Skeletal muscle cell (primary cell): ENCODE measurements at regions not wholly inside any gene's neighbourhood (a gene's known extent, or its start where the extent isn't known, plus 50 kb on each side); places are given as distances from the start of the nearest gene placed in this dataset.
"Not testable (repeated sequence)": the region's sequence is repeated elsewhere in the genome, so short reads cannot be mapped to it uniquely, and the experiment has no call there.

Source experiments
- DNase-seq: peaks from one replicate; pipeline ENCODE4 v3.0.0-alpha.2; 2010; ENCODE audit warnings: low read depth
- H3K4me3 ChIP-seq: 2 replicates; pipeline ENCODE4 v1.5.1; 2011; ENCODE audit warnings: low read depth, mild to moderate bottlenecking, control low read depth, low read length, moderate library complexity

DNA sequence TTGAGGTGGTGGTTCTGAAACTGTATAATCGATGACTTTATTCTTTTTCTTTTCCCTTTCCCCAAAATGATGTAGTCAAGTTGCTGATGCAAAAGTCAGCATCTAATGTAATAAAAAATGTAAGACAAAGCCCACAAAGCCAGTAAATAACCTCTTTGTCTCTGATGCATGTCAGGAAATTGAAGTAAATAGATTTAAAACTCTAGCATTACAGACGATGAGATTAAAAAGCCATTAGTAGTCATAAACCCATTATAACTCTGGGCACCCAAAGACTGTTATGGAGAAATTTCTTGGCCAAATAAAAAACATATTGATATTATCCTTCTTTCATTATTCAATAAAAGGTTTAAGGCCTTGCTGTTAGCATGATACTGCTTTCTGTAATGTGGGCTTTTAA, 548.7 kb downstream of the TUSC1 start:
- no peak for DNase-seq
- no peak overlapping the region for H3K4me3 ChIP-seq

DNA sequence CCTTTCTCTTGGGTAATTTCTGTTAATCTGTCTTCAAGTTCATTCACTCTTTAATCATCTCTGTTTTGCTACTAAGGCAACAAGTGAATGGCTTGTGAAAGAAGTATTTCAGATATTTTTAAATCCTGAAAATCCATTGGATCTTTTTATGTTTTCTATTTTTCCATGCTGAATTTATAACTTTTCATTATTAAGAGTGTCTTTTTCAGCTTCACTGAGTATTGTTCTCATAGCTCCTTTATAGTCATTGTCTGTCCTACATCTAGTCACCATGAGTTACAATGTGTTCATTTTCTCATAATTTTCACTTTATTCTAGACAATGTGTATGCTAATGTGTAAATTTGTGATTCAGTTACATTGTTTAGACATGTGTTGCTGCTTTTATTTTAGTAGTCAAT, 556.4 kb downstream of the TUSC1 start:
- no peak for DNase-seq
- H3K4me3 ChIP-seq: no peak overlapping the region

DNA sequence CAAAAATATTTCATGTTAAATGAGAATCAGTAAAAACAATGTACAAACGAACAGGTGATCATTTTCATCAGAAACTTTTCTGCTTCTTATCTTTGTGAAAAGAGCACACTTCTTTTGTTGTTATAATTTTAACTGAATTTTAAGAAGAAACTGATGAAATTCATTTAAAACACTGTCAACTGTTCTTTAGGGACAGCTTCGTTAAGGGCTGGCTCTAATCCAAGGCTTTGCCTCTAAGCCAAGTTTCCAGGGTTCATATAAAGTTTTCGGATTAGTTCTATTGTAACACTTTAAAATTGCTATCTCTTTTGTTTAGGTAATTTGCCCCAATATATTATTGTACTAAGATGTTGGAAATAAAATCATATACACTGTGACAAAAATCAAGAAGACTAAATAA, 559.2 kb downstream of the TUSC1 start:
- H3K4me3 ChIP-seq: no peak overlapping the region
- DNase-seq: no peak

DNA sequence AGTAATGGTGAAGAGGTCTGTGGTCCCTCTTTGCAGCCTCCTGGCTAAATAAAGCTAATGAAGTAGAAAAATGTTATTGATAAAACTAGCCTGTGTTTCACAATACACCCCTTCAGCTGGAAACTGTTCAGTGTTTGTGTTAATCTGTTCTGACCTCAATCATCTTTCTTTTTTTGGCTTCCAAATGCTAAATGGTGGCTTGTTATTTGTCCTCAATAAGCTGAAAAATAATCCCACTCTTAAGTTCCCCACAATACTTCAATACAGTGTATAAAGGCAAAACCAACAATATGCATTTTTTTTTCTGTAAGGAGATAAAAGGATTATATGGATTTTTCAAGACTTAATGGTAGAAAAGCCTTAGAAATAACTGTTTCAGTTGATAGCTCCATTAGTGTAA, 560.5 kb downstream of the TUSC1 start:
- no peak for DNase-seq
- no peak overlapping the region for H3K4me3 ChIP-seq

DNA sequence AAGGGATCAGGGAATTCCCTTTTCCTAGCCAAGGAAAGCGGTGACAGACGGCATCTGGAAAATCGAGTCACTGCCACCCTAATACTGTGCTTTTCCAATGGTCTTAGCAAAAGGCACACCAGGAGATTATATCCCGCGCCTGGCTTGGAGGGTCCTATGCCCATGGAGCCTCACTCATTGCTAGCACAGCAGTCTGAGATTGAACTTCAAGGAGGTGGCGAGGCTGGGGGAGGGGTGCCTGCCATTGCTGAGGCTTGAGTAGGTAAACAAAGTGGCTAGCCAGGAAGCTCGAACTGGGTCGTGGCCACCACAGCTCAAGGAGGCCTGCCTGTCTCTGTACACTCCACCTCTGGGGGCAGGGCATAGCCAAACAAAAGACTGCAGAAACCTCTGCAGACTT, 556.5 kb upstream of the IZUMO3 start:
- DNase-seq, H3K4me3 ChIP-seq: not testable (repeated sequence)

DNA sequence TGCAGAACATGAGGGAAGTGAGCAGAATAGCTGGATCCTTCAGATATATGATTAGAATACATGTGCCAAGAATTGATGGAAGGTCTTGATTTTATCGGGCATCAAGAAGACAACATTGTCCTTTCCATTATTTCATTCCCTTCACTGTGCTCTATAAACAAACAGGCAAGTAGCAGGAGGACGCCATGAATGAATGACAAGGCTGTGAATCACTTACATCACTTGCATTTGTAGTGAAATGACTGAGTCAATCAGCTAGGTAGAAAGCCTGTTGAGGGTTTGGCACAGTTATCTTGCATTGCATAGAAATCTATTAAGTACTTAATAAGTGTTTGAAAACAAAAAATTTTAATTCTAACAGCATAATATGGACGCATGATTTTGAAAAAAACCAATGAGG, 548.8 kb upstream of the IZUMO3 start:
- no peak for DNase-seq
- no peak overlapping the region for H3K4me3 ChIP-seq

DNA sequence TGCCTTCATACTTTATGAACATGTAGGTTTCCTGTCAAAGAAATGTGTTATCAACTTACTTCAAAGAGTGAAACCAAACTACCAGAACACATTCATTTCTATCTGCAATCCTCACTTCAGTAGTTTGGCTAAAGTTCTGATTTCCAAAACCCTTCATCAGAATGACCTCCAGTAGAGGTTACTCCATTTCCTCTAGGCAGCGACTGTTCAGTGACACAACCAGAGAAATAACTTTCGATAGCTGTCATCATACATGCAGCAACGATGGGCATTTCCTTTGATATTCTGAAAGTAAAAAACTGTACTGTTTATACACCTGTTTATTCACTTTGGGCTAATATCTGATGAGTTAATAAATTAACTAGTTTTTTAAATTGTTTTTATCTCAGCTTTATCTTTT, 532.5 kb upstream of the IZUMO3 start:
- DNase-seq: no peak
- no peak overlapping the region for H3K4me3 ChIP-seq

DNA sequence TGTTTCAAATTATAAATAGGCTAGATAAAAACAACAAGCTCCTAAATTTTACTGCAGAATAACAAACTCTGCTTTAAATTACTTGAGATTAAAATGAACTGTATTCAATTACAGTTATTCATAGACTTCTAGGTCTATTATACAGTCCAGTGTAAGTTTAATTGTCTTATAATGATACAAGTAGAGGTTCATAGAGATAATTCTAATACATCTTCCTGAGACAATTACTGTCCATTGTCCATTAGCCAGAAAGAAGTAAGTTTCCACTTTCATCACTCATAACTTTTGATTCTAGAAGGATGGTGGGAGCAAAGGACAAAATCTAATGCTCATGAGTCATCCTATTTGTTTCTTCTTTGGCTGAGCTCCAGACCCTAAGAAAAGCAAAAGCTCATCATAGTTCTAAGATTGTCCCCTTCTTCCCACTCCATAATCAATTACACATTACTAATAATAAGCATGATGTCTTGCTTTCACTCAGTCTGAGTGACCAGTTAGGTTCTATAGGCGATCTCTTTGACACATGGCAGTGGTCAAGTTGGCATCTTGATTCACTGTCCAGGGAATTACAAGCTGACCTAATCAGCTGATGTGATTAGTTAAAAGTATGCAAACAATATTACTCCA, 502.5 kb upstream of the IZUMO3 start:
- no peak for DNase-seq
- H3K4me3 ChIP-seq: no peak overlapping the region

DNA sequence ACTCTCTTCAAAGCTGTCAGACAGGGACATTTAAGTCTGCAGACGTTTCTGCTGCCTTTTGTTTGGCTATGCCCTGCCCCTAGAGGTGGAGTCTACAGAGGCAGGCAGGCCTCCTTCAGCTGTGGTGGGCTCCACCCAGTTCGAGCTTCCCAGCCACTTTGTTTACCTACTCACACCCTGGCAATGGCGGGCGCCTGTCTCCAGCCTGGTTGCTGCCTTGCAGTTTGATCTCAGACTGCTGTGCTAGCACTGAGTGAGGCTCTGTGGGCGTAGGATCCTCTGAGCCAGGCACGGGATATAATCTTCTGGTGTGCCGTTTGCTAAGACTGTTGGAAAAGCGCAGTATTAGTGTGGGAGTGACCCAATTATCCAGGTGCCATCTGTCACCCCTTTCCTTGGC, 499.8 kb upstream of the IZUMO3 start:
- not testable (repeated sequence) for H3K4me3 ChIP-seq, DNase-seq

DNA sequence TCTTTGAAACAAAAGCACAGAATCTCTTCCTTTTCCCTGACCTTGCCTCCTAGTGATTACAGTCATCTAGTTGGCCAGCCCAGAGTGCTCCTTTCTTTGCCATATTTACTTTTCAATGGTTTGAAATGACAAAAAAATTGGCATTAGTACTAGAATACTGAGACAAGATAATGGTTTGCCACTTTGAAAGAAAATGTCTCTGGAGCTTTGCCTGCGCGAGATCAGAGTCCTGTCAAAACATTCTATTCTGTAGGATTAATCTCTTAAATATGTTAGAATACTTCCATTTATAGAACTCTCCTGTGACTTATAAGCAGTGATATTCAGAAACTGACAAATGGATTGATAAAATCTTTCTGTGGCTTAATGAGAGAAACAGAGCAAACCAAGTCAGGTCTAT, 484.0 kb upstream of the IZUMO3 start:
- H3K4me3 ChIP-seq: no peak overlapping the region
- no peak for DNase-seq

DNA sequence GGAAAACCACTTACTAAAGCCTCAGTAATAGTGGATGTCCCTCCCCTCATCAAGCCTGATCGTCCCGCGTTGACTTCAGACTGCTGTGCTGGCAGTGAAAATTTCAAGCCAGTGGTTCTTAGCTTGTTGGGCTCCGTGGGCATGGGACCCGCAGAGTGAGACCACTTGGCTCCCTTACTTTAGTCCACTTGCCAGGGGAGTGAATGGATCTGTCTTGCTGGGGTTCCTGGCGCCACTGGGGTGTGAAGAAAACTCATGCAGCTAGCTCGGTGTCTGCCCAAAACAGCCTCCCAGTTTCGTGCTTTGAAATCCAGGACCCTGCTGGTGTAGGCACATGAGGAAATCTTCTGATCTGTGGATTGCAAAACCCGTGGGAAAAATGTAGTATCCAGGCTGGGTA, 480.0 kb upstream of the IZUMO3 start:
- DNase-seq: no peak
- H3K4me3 ChIP-seq: no peak overlapping the region

DNA sequence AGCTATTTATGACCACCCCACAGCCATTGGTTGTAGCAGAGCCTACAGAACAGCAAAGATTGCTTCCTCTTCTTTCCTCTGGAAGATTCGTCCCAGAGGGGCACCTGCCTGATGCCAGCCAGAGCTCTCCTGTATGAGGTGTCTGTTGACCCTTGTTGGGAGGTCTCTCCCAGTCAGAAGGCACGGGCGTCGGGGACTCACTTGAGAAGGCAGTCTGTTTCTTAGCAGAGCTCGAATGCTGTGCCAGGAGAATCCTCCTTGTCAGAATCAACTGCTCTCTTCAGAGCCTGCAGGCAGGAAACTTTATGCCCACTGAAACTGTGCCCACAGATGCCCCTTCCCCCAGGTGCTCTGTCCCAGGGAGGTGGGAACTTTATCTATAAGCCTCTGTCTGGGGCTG, 479.5 kb upstream of the IZUMO3 start:
- DNase-seq: no peak

DNA sequence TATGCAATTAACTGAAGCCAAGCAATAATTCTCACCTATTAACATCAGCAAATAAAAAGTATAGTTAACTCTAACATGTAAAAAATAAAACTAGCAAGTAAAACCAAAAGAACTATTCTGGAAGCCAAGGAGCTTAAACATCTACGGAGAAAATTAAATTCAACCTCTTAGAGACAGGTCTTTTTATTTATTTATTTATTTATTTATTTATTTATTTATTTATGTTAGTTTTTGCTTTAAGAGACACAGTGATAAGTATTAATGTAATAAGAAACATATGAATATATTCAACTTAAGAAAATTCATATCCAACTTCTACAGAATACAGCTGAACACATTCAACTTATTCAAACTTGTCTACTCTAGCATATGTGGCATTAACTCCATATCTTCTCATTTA, 472.1 kb upstream of the IZUMO3 start:
- no peak overlapping the region for H3K4me3 ChIP-seq
- DNase-seq: no peak

More for the DNA sequence above, 479.5 kb upstream of the IZUMO3 start:
- no peak overlapping the region for H3K4me3 ChIP-seq

DNA sequence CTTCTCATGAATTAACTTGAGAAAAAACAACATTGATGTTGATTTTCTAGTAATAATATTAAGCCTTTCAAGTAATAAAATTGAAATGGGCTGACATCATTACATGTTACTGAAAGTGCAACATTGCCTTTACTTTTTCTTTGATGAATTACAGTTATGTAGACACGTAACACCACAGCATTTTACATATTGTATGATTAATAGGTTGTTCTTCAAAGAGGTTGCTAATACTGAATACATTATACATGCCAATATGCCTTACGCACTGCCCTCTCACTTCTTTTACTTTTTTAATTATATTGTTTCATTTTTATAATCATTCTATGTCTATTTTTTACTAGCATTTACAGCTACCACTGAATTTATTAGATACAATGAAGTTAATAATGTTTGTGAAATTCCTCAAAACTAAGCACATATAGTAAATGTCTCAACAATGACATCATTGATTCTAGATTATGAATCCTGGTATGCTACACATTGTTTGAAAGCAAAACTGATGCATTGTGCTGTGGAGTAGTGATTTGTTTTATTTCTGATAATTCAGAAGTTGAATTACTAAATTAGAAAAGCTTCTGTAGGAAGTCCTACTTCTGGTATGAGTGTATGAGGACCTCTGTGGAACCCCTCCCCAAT, 464.4 kb upstream of the IZUMO3 start:
- no peak for DNase-seq
- no peak overlapping the region for H3K4me3 ChIP-seq

DNA sequence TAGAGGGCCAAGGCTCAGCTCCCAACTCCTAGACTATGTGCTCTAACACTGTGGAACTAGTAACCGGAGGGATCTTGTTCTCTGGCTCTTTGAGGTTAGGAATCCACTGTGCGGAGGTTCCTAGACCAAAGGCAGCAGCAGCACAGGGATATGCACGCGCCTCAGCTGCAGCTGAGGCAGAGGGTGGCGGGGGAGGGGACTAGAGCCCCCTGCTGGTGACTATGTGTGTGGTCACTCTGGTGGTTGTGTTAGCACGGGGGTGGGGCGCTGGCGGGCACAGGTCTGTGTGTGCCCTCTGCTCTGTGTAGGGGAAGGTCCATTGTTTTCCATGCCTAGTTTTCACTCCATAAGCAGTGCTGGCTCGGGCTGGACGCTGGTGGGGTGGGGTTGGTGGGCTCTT, 458.0 kb upstream of the IZUMO3 start:
- no peak for DNase-seq

DNA sequence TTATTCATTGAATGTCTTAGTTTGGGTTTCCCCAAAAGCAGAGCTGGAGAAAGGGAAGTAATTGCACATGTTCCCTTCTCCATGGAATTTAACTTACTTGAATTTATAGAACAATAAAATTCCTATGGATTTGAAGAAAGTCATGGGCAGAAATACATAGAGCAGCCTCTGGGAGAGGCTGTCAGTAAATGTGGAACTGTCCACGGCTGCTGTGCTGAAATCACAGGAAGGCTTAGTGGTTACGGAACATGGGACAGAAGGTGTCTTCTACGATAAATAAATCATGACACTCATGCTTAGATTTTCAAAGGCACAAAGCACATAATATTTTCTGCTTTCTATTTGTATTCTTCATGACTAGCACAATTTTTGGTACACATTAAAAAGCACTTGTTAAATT, 440.6 kb upstream of the IZUMO3 start:
- DNase-seq: no peak

More for the DNA sequence above, 458.0 kb upstream of the IZUMO3 start:
- H3K4me3 ChIP-seq: no peak overlapping the region

DNA sequence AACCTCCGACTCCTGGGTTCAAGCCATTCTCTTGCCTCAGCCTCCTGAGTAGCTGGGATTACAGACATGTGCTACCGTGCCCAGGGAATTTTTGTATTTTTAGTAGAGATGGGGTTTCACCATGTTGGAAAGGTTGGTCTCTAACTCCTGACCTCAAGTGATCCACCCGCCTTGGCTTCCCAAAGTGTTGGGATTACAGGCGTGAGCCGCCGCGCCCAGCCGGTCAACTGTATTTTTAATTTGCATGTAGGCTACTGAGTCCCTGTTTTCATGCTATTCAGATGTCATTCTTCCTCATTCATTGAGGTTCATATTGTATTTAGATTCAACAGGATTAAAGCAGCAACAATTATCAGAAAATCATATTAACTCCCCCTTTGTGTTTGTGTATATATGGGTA, 425.1 kb upstream of the IZUMO3 start:
- H3K4me3 ChIP-seq, DNase-seq: not testable (repeated sequence)

More for the DNA sequence above, 440.6 kb upstream of the IZUMO3 start:
- no peak overlapping the region for H3K4me3 ChIP-seq

DNA sequence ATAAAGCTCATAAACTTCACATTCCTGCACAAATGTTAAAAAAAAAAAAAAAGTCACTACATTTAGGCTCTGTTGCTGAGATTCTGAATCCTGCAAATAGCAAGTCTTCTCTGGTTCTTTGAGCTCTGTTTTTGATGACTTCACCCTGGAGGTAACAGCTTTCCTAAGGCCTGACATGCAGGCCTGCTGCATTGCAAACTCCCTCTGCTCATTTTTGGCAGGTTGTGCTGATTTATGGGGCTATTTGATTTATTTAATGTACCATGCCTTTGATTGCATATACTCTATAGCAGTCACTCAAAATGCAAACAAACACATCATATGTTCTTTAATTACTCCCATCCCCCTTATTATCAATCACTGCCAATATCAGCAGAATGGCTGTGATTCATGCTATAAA, 416.1 kb upstream of the IZUMO3 start:
- no peak for DNase-seq

DNA sequence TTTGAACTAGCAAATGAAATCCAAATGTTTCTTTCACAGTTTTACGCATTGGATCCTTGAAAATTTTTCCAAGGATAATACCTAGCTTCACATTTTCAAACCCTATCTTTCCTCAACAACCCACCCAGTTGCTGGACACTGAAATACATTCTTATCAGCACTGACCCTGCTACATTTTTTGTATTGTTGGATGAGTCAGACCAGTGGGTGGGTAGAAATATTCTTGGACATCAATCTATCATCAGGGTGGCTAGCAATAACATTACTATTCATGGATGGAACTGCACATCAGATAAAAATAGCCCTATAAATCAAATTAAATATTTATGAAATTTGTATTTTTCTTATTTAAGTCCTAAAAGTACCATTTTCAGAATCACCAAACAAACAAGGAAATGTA, 407.4 kb upstream of the IZUMO3 start:
- no peak overlapping the region for H3K4me3 ChIP-seq
- no peak for DNase-seq

More for the DNA sequence above, 416.1 kb upstream of the IZUMO3 start:
- H3K4me3 ChIP-seq: no peak overlapping the region

DNA sequence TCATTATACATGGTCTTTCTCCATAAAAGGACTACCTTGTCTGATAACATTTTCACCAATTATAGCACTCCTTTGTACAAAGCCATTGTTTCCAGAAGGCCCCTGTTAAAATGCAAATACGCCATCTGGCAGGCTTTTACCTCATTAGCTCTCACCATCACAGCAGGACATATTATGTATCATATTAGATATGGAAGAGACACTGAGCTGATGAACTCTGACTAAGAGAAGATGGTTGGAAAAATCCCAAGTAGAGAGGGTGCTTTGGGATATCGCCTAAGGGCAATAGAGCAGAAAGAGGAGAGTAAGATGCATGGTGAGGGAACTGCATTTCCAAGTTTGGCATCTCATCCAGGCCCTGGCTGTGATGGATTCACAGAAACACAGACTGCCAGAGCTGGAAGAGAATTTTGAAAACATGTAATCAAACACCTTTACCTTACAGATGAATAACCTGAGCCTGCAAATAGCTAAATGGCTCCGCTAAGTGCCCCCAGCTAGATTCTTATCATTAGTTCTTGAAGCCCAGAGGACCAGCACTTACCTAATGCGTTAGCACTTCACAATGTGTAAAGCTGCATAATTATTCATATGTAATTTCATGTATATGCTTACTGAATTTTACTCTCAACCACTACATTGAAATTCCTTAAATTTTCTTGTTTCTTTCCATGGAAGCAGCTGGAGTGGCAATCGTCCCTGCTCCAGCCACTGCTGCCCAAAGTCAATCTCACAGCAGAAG, 393.6 kb upstream of the IZUMO3 start:
- no peak for DNase-seq
- no peak overlapping the region for H3K4me3 ChIP-seq

DNA sequence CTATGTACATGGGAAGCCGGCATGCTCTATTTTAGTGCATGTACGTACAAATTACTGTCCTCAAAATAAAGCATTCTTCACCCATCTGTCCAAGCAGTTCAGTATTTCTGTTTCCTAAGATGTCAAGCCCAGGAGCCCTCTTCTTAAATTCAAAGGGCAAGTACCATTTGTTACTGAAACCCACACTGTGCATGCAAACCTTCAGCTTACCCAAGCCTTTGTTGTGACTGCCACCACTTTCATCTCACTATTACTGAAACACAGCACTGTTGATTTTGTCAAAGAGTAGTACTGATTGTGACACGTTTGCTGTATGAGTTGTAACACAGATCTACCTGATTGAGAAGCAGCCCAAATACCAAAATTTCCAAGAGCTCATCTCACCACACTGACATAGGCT, 390.4 kb upstream of the IZUMO3 start:
- no peak for DNase-seq
- H3K4me3 ChIP-seq: no peak overlapping the region
